ENCODE measurements at regions not wholly inside any gene's neighbourhood (a gene's known extent, or its start where the extent isn't known, plus 50 kb on each side); places are given as distances from the start of the nearest gene placed in this dataset.

DNA sequence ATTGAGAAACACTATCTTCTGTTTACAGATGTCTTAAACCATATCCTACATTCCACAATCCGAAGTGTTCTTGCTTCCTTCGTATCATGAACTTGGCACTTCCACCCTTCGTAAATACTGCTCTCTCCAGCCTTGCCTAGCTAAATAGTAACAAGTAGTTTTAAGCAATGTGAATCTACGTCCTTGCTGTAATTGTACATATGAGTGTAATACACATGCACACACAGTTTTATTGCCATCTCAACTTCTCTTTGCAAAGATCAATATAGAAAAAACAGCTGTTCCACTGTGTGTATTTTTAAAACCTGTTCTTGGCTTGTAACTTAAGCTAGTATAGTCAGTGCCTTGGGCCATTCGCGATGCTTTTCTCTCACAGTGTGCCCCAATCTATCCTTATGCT is 1524.7 kb downstream of the GRIK2 start:
- TF ChIP-seq, protein P1, sequence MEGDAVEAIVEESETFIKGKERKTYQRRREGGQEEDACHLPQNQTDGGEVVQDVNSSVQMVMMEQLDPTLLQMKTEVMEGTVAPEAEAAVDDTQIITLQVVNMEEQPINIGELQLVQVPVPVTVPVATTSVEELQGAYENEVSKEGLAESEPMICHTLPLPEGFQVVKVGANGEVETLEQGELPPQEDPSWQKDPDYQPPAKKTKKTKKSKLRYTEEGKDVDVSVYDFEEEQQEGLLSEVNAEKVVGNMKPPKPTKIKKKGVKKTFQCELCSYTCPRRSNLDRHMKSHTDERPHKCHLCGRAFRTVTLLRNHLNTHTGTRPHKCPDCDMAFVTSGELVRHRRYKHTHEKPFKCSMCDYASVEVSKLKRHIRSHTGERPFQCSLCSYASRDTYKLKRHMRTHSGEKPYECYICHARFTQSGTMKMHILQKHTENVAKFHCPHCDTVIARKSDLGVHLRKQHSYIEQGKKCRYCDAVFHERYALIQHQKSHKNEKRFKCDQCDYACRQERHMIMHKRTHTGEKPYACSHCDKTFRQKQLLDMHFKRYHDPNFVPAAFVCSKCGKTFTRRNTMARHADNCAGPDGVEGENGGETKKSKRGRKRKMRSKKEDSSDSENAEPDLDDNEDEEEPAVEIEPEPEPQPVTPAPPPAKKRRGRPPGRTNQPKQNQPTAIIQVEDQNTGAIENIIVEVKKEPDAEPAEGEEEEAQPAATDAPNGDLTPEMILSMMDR (IDR thresholded peaks at IDR 0.05) = no peak
- TF ChIP-seq POLR2AphosphoS5 (IDR thresholded peaks at IDR 0.05) (no peak), POLR2A (IDR thresholded peaks at IDR 0.05) (no peak)
